WTC11 (cell line): ENCODE measurements at regions not wholly inside any gene's neighbourhood (a gene's known extent, or its start where the extent isn't known, plus 50 kb on each side); places are given as distances from the start of the nearest gene placed in this dataset.

Experiments
- ATAC-seq: fragments of 200-7000 bp; cut with Tn5 transposase; 2 replicates; pipeline ENCODE4 v1.10.0; 2021; ENCODE audit warnings: mild to moderate bottlenecking, moderate library complexity
- CTCF ChIA-PET: fragments of 300-600 bp; sonication (Branson Sonifier 250); formaldehyde crosslinking; loops from one replicate; lab custom pipeline; 2021; ENCODE audit warnings: antibody characterized with exemption; lab: Charles Lee
- POLR2A ChIA-PET: fragments of 350-600 bp; sonication (Branson Sonifier 250); formaldehyde crosslinking; loops from one replicate; lab custom pipeline; 2021; ENCODE audit warnings: antibody characterized with exemption; lab: Charles Lee
- DNase-seq: peaks from one replicate; pipeline ENCODE4 v3.0.0; 2021; ENCODE audit warnings: low spot score
- H3K27ac Mint-ChIP-seq: 2 replicates; pipeline ENCODE4 v1.8.0; 2021; ENCODE audit warnings: mixed read lengths
- H3K27me3 Mint-ChIP-seq: 2 replicates; pipeline ENCODE4 v1.8.0; 2021; ENCODE audit warnings: low read depth, mild to moderate bottlenecking, moderate library complexity, mixed read lengths
- H3K36me3 Mint-ChIP-seq: 2 replicates; pipeline ENCODE4 v1.8.0; 2021; ENCODE audit warnings: mixed read lengths
- H3K4me1 Mint-ChIP-seq: 2 replicates; pipeline ENCODE4 v1.8.0; 2022; ENCODE audit warnings: mixed read lengths
- H3K4me3 Mint-ChIP-seq: 2 replicates; pipeline ENCODE4 v1.8.0; 2021; ENCODE audit warnings: mild to moderate bottlenecking, moderate library complexity, mixed read lengths
- H3K9me3 Mint-ChIP-seq: 2 replicates; pipeline ENCODE4 v1.8.0; 2021; ENCODE audit warnings: mixed read lengths
- ESRRA ChIP-seq: sonication (generic); formaldehyde crosslinking; IDR thresholded peaks from 2 replicates; pipeline ENCODE4 v1.8.1; 2022; ENCODE audit warnings: mild to moderate bottlenecking, missing genetic modification reagents, borderline replicate concordance
- GRHL2 ChIP-seq: fragments of 250-450 bp; sonication (Bioruptor Pico); IDR thresholded peaks from 2 replicates; pipeline ENCODE4 v1.8.0; 2022; ENCODE audit warnings: mild to moderate bottlenecking, moderate library complexity; ENCODE audit not compliant: insufficient replicate concordance, severe bottlenecking
- IRF2 ChIP-seq: sonication (generic); formaldehyde crosslinking; IDR thresholded peaks from 2 replicates; pipeline ENCODE4 v1.8.0; 2022; ENCODE audit warnings: low read depth, missing genetic modification reagents, borderline replicate concordance
- OVOL2 ChIP-seq: fragments of 250-450 bp; sonication (Bioruptor Pico); IDR thresholded peaks from 2 replicates; pipeline ENCODE4 v1.9.0; 2021; ENCODE audit warnings: mild to moderate bottlenecking, borderline replicate concordance
- SMAD4 ChIP-seq: sonication (generic); formaldehyde crosslinking; IDR thresholded peaks from 2 replicates; pipeline ENCODE4 v1.8.0; 2022; ENCODE audit warnings: mild to moderate bottlenecking, missing genetic modification reagents
- SOX15 ChIP-seq: fragments of 250-450 bp; sonication (Bioruptor Pico); IDR thresholded peaks from 2 replicates; pipeline ENCODE4 v1.9.0; 2021; ENCODE audit warnings: mild to moderate bottlenecking
- TCF7 ChIP-seq: sonication (generic); formaldehyde crosslinking; IDR thresholded peaks from 2 replicates; pipeline ENCODE4 v1.8.0; 2022; ENCODE audit warnings: mild to moderate bottlenecking, low read depth, missing genetic modification reagents, moderate library complexity
- TP53 ChIP-seq: sonication (generic); formaldehyde crosslinking; IDR thresholded peaks from 2 replicates; pipeline ENCODE4 v1.8.1; 2023; ENCODE audit warnings: mild to moderate bottlenecking, missing genetic modification reagents
- TF ChIP-seq, protein P1 (sequence below): sonication (generic); formaldehyde crosslinking; IDR thresholded peaks from 2 replicates; pipeline ENCODE4 v1.8.1; 2022; ENCODE audit warnings: low read depth, missing genetic modification reagents, borderline replicate concordance
- TF ChIP-seq, protein P2 (sequence below): fragments of 250-450 bp; sonication (Bioruptor Pico); IDR thresholded peaks from 2 replicates; pipeline ENCODE4 v1.9.0; 2021; ENCODE audit warnings: mild to moderate bottlenecking
- TF ChIP-seq, protein P3 (sequence below): sonication (generic); formaldehyde crosslinking; IDR thresholded peaks from 2 replicates; pipeline ENCODE4 v1.8.1; 2023; ENCODE audit warnings: mild to moderate bottlenecking, missing genetic modification reagents, moderate library complexity
- TF ChIP-seq, protein P4 (sequence below): sonication (generic); formaldehyde crosslinking; IDR thresholded peaks from 2 replicates; pipeline ENCODE4 v1.8.1; 2022; ENCODE audit warnings: low read depth, mild to moderate bottlenecking, moderate library complexity, missing genetic modification reagents, borderline replicate concordance
- TF ChIP-seq, protein P5 (sequence below): sonication (generic); formaldehyde crosslinking; IDR thresholded peaks from 2 replicates; pipeline ENCODE4 v1.8.0; 2022; ENCODE audit warnings: missing genetic modification reagents
- TF ChIP-seq, protein P6 (sequence below): sonication (generic); formaldehyde crosslinking; IDR thresholded peaks from 2 replicates; pipeline ENCODE4 v1.8.0; 2023; ENCODE audit warnings: mild to moderate bottlenecking, missing genetic modification reagents
- TF ChIP-seq, protein P7 (sequence below): sonication (generic); formaldehyde crosslinking; conservative IDR thresholded peaks from 2 replicates; pipeline ENCODE4 v1.8.1; 2022; ENCODE audit warnings: mild to moderate bottlenecking, missing genetic modification reagents
- TF ChIP-seq, protein P8 (sequence below): sonication (generic); formaldehyde crosslinking; conservative IDR thresholded peaks from 2 replicates; pipeline ENCODE4 v1.8.1; 2023; ENCODE audit warnings: mild to moderate bottlenecking, low read depth, missing genetic modification reagents, moderate library complexity

DNA sequence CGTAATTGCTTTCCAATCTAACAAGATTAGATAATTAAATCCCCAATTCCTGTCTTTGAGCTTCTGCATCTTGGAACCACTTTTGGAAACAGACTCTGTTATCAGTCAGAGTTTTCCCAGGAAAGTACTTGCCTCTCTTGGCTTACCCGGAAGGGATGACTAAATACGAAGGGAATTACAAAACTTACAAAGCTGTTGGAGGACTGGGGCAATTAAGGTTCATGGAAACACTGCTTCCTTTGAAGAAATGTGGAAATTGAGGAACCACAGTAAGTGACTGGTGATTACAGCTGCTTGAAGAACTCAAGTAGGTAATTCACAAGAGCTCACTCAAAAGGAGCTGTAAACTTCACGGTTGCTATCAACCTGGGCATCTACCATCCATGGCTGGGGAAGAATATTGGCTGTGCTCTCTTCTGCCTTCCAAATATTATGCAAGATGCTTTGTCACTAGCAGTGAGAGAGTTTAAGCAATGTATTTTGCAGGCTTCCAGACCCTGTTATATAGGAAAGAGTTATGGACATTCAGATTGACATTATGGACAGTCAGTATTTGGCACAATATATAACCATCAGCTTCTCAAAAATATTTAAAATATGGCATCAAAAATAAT lies 104.6 kb upstream of the MAN2A1 start (continued):
- TF ChIP-seq, protein P1, sequence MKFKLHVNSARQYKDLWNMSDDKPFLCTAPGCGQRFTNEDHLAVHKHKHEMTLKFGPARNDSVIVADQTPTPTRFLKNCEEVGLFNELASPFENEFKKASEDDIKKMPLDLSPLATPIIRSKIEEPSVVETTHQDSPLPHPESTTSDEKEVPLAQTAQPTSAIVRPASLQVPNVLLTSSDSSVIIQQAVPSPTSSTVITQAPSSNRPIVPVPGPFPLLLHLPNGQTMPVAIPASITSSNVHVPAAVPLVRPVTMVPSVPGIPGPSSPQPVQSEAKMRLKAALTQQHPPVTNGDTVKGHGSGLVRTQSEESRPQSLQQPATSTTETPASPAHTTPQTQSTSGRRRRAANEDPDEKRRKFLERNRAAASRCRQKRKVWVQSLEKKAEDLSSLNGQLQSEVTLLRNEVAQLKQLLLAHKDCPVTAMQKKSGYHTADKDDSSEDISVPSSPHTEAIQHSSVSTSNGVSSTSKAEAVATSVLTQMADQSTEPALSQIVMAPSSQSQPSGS (CRISPR knock-in tag): no peak
- TF ChIP-seq SOX15 (CRISPR knock-in tag): no peak
- TF ChIP-seq, protein P2, sequence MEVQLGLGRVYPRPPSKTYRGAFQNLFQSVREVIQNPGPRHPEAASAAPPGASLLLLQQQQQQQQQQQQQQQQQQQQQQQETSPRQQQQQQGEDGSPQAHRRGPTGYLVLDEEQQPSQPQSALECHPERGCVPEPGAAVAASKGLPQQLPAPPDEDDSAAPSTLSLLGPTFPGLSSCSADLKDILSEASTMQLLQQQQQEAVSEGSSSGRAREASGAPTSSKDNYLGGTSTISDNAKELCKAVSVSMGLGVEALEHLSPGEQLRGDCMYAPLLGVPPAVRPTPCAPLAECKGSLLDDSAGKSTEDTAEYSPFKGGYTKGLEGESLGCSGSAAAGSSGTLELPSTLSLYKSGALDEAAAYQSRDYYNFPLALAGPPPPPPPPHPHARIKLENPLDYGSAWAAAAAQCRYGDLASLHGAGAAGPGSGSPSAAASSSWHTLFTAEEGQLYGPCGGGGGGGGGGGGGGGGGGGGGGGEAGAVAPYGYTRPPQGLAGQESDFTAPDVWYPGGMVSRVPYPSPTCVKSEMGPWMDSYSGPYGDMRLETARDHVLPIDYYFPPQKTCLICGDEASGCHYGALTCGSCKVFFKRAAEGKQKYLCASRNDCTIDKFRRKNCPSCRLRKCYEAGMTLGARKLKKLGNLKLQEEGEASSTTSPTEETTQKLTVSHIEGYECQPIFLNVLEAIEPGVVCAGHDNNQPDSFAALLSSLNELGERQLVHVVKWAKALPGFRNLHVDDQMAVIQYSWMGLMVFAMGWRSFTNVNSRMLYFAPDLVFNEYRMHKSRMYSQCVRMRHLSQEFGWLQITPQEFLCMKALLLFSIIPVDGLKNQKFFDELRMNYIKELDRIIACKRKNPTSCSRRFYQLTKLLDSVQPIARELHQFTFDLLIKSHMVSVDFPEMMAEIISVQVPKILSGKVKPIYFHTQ: no peak
- TF ChIP-seq IRF2 (CRISPR knock-in tag): no peak
- TF ChIP-seq, protein P3, sequence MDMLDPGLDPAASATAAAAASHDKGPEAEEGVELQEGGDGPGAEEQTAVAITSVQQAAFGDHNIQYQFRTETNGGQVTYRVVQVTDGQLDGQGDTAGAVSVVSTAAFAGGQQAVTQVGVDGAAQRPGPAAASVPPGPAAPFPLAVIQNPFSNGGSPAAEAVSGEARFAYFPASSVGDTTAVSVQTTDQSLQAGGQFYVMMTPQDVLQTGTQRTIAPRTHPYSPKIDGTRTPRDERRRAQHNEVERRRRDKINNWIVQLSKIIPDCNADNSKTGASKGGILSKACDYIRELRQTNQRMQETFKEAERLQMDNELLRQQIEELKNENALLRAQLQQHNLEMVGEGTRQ: no peak

DNA sequence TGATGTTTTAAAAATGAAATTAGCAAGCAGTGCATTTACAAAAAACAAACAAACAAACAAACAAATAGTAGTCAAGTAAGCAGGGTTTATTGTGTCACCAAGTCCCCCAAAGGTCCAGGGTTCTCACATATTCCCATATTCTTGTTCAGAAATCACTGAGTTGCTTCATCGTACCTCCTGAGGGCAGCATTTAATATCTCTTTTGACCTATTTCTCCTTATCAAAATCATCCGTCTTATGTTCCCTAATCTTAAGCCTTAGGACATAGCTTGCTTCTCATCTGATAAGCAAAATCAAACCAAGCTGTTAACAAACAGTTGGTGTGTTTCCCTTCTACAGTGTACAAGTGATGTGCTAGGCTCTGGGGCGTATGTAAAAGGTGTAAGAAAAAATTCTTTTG lies 109.5 kb upstream of the MAN2A1 start:
- ATAC-seq (no peak), DNase-seq (no peak)
- no peak overlapping the region for H3K4me3 Mint-ChIP-seq
- CTCF ChIA-PET: interaction anchor here (0.9 kb wide), 1 partner anchor 108 kb away, joined by 3 read pairs; no protein-coding TSS in a partner anchor
- H3K9me3 Mint-ChIP-seq: peaks cover 7% of the 10 kb centered on the region; the same call in 1 of the 2 replicates
- H3K27ac Mint-ChIP-seq: no peak overlapping the region
- no peak for TF ChIP-seq GRHL2
- TF ChIP-seq, protein P4, sequence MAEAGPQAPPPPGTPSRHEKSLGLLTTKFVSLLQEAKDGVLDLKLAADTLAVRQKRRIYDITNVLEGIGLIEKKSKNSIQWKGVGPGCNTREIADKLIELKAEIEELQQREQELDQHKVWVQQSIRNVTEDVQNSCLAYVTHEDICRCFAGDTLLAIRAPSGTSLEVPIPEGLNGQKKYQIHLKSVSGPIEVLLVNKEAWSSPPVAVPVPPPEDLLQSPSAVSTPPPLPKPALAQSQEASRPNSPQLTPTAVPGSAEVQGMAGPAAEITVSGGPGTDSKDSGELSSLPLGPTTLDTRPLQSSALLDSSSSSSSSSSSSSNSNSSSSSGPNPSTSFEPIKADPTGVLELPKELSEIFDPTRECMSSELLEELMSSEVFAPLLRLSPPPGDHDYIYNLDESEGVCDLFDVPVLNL (CRISPR knock-in tag): no peak
- TF ChIP-seq OVOL2 (CRISPR knock-in tag): no peak
- no peak for TF ChIP-seq TP53 (CRISPR knock-in tag)
- no peak for TF ChIP-seq SMAD4 (CRISPR knock-in tag)
- TF ChIP-seq, protein P5, sequence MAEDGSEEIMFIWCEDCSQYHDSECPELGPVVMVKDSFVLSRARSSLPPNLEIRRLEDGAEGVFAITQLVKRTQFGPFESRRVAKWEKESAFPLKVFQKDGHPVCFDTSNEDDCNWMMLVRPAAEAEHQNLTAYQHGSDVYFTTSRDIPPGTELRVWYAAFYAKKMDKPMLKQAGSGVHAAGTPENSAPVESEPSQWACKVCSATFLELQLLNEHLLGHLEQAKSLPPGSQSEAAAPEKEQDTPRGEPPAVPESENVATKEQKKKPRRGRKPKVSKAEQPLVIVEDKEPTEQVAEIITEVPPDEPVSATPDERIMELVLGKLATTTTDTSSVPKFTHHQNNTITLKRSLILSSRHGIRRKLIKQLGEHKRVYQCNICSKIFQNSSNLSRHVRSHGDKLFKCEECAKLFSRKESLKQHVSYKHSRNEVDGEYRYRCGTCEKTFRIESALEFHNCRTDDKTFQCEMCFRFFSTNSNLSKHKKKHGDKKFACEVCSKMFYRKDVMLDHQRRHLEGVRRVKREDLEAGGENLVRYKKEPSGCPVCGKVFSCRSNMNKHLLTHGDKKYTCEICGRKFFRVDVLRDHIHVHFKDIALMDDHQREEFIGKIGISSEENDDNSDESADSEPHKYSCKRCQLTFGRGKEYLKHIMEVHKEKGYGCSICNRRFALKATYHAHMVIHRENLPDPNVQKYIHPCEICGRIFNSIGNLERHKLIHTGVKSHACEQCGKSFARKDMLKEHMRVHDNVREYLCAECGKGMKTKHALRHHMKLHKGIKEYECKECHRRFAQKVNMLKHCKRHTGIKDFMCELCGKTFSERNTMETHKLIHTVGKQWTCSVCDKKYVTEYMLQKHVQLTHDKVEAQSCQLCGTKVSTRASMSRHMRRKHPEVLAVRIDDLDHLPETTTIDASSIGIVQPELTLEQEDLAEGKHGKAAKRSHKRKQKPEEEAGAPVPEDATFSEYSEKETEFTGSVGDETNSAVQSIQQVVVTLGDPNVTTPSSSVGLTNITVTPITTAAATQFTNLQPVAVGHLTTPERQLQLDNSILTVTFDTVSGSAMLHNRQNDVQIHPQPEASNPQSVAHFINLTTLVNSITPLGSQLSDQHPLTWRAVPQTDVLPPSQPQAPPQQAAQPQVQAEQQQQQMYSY (CRISPR knock-in tag): no peak
- TF ChIP-seq, protein P6, sequence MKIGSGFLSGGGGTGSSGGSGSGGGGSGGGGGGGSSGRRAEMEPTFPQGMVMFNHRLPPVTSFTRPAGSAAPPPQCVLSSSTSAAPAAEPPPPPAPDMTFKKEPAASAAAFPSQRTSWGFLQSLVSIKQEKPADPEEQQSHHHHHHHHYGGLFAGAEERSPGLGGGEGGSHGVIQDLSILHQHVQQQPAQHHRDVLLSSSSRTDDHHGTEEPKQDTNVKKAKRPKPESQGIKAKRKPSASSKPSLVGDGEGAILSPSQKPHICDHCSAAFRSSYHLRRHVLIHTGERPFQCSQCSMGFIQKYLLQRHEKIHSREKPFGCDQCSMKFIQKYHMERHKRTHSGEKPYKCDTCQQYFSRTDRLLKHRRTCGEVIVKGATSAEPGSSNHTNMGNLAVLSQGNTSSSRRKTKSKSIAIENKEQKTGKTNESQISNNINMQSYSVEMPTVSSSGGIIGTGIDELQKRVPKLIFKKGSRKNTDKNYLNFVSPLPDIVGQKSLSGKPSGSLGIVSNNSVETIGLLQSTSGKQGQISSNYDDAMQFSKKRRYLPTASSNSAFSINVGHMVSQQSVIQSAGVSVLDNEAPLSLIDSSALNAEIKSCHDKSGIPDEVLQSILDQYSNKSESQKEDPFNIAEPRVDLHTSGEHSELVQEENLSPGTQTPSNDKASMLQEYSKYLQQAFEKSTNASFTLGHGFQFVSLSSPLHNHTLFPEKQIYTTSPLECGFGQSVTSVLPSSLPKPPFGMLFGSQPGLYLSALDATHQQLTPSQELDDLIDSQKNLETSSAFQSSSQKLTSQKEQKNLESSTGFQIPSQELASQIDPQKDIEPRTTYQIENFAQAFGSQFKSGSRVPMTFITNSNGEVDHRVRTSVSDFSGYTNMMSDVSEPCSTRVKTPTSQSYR: no peak
- no peak for TF ChIP-seq TCF7 (CRISPR knock-in tag)
- TF ChIP-seq, protein P7, sequence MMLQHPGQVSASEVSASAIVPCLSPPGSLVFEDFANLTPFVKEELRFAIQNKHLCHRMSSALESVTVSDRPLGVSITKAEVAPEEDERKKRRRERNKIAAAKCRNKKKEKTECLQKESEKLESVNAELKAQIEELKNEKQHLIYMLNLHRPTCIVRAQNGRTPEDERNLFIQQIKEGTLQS (CRISPR knock-in tag): no peak
- TF ChIP-seq ESRRA (CRISPR knock-in tag): no peak
- TF ChIP-seq, protein P8, sequence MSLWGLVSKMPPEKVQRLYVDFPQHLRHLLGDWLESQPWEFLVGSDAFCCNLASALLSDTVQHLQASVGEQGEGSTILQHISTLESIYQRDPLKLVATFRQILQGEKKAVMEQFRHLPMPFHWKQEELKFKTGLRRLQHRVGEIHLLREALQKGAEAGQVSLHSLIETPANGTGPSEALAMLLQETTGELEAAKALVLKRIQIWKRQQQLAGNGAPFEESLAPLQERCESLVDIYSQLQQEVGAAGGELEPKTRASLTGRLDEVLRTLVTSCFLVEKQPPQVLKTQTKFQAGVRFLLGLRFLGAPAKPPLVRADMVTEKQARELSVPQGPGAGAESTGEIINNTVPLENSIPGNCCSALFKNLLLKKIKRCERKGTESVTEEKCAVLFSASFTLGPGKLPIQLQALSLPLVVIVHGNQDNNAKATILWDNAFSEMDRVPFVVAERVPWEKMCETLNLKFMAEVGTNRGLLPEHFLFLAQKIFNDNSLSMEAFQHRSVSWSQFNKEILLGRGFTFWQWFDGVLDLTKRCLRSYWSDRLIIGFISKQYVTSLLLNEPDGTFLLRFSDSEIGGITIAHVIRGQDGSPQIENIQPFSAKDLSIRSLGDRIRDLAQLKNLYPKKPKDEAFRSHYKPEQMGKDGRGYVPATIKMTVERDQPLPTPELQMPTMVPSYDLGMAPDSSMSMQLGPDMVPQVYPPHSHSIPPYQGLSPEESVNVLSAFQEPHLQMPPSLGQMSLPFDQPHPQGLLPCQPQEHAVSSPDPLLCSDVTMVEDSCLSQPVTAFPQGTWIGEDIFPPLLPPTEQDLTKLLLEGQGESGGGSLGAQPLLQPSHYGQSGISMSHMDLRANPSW (CRISPR knock-in tag): no peak
- TF ChIP-seq, all 79 proteins: peak for 0
- Mint-ChIP-seq H3K36me3 (0 out of 2 replicates have a peak, but pooled peaks cover 3% of the 10 kb centered on the region), H3K4me1 (no peaks in the 10 kb centered on the region), H3K27me3 (0 out of 2 replicates have a peak, but pooled peaks cover 3% of the 10 kb centered on the region)
- POLR2A ChIA-PET: no interaction called here
